ENCODE measurements at regions not wholly inside any gene's neighbourhood (a gene's known extent, or its start where the extent isn't known, plus 50 kb on each side); places are given as distances from the start of the nearest gene placed in this dataset.

DNA sequence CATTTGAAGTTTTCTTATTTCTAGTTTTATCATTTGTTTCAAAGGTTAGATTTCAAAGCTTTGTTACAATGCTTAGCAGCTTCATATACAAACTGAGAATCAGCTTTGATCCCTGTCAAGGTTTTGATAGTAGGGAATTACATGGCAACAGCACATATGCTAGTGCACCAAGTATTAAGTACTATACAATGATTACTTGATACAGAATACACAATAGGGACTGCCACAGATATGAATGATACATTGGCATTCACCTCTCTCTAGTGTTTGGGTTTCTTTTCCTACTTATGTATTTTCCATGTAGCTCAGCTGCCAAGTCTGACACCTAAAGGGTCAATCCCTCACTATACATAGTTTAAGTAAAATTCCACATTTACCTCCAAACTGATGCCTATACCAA lies 344.0 kb downstream of the FAT4 start:
- no peak for TF ChIP-seq CTCF (conservative IDR thresholded peaks at IDR 0.05 in 1 of 2, IDR thresholded peaks at IDR 0.05 in 1 of 2; ENCODE audit: low read depth in 1 of 2, low read length in 2 of 2)
- TF ChIP-seq EZH2 (IDR thresholded peaks at IDR 0.05; ENCODE audit: low read length, missing control alignments), result no peak

Measured in fibroblast of lung (primary cell).